K562 (cell line): ENCODE measurements at regions not wholly inside any gene's neighbourhood (a gene's known extent, or its start where the extent isn't known, plus 50 kb on each side); places are given as distances from the start of the nearest gene placed in this dataset.

Experiments used
- ATAC-seq: fragments of 200-7000 bp; cut with Tn5 transposase; 3 replicates; pipeline ENCODE4 v1.9.1; 2020; ENCODE audit warnings: moderate library complexity
- BruUV-seq: library from RNA; stranded (reverse); fragments of 400-500 nt; replicated peaks from 2 replicates; lab custom pipeline; 2021; lab: Mats Ljungman, UMichigan
- CTCF ChIA-PET: fragments of 300-600 bp; formaldehyde crosslinking; extraction: SDS; loops from one replicate; lab custom pipeline; 2021; ENCODE audit warnings: low intra/inter-chr PET ratio; lab: Yijun Ruan, JAX
- POLR2A ChIA-PET: fragments of 300-600, 350-650 bp; sonication (Branson Sonifier 250); formaldehyde crosslinking; extraction: SDS; loops from one replicate; lab custom pipeline; 2021; ENCODE audit warnings: antibody characterized with exemption, inconsistent platforms; lab: Yijun Ruan, JAX
- DNase-seq, 4 experiments: peaks; one replicate each; pipeline versions ENCODE4 v3.0.0 to v3.0.0-alpha.2; 2011 to 2018; ENCODE audit warnings: low spot score in 3 of 4, mixed read lengths in 3 of 4; ENCODE audit errors: extremely low read depth in 1 of 4
- FAIRE-seq: peaks from 2 replicates; lab custom pipeline; 2011; peaks lifted over from hg19 to GRCh38; lab: Jason Lieb, UNC
- H2AFZ ChIP-seq: 2 replicates; pipeline ENCODE4 v1.6.0; 2011; ENCODE audit warnings: low read depth, low read length, control low read depth, inconsistent platforms
- H3K27ac ChIP-seq: fragments of 200-600 bp; 3 replicates; pipeline ENCODE4 v1.8.0; 2011; ENCODE audit warnings: low read depth, mild to moderate bottlenecking, control low read depth, inconsistent platforms, low read length, moderate library complexity, mixed read lengths; ENCODE audit errors: extremely low read depth
- H3K27me3 ChIP-seq, 2 experiments: fragments of 300-600 bp in 1 of 2; 2 replicates in 1 of 2; 3 replicates in 1 of 2; pipeline versions ENCODE4 v1.6.0 to v1.8.0; 2011; ENCODE audit warnings: inconsistent platforms in 2 of 2, low read length in 2 of 2, mild to moderate bottlenecking in 1 of 2, mixed read lengths in 1 of 2, moderate library complexity in 1 of 2; ENCODE audit not compliant: control insufficient read depth in 2 of 2, insufficient read depth in 2 of 2
- H3K36me3 ChIP-seq: fragments of 300-600 bp; 3 replicates; pipeline ENCODE4 v1.8.0; 2011; ENCODE audit warnings: mild to moderate bottlenecking, low read length, inconsistent platforms; ENCODE audit not compliant: control insufficient read depth, insufficient read depth
- H3K4me1 ChIP-seq, 2 experiments: fragments of 200-600 bp in 1 of 2; replicated peaks in 1 of 2; 2 replicates in 1 of 2; 3 replicates in 1 of 2; pipeline versions ENCODE4 v1.5.1 to v1.8.0; 2011; ENCODE audit warnings: inconsistent platforms in 2 of 2, low read length in 2 of 2, mild to moderate bottlenecking in 1 of 2, mixed read lengths in 1 of 2, moderate library complexity in 1 of 2; ENCODE audit not compliant: control insufficient read depth in 2 of 2, insufficient read depth in 2 of 2
- H3K4me2 ChIP-seq: 2 replicates; pipeline ENCODE4 v1.6.1; 2011; ENCODE audit warnings: low read length, control low read depth, inconsistent platforms, mixed read lengths; ENCODE audit not compliant: insufficient read depth
- H3K4me3 ChIP-seq: fragments of 200-600 bp; sonication (generic), shearing (Covaris generic); 2 replicates; pipeline ENCODE4 v1.5.1; 2016; ENCODE audit warnings: control low read depth, inconsistent platforms
- H3K79me2 ChIP-seq: fragments of 200-600 bp; 3 replicates; pipeline ENCODE4 v1.8.0; 2011; ENCODE audit warnings: low read length, inconsistent platforms; ENCODE audit not compliant: control insufficient read depth, insufficient read depth
- H3K9ac ChIP-seq, 2 experiments: 2 replicates each; pipeline versions ENCODE4 v1.6.0 to v1.6.1; 2011; ENCODE audit warnings: low read depth in 2 of 2, low read length in 2 of 2, control low read depth in 1 of 2, inconsistent platforms in 1 of 2, mild to moderate bottlenecking in 1 of 2, mixed read lengths in 1 of 2; ENCODE audit not compliant: insufficient read depth in 1 of 2
- H3K9me1 ChIP-seq: one replicate; pipeline ENCODE4 v1.6.0; 2011; ENCODE audit warnings: inconsistent platforms, mild to moderate bottlenecking, low read length, moderate library complexity; ENCODE audit not compliant: control insufficient read depth, insufficient read depth
- H3K9me3 ChIP-seq: replicated peaks from 2 replicates; pipeline ENCODE4 v1.5.1; 2011; ENCODE audit warnings: low read depth, low read length, inconsistent platforms; ENCODE audit not compliant: control insufficient read depth, insufficient read depth
- H4K20me1 ChIP-seq: replicated peaks from 2 replicates; pipeline ENCODE4 v1.6.1; 2011; ENCODE audit warnings: low read length, inconsistent platforms, mixed read lengths; ENCODE audit not compliant: control insufficient read depth, insufficient read depth
- ATF3 ChIP-seq, 2 experiments: fragments of 450-650 bp in 1 of 2; sonication (generic) in 1 of 2; formaldehyde crosslinking in 1 of 2; IDR thresholded peaks in 1 of 2; conservative IDR thresholded peaks in 1 of 2; 2 replicates each; pipeline versions ENCODE4 v1.6.1 to v1.8.1; 2016 to 2023; ENCODE audit warnings: mild to moderate bottlenecking in 2 of 2, moderate library complexity in 2 of 2, inconsistent platforms in 1 of 2, missing genetic modification reagents in 1 of 2
- PHF21A ChIP-seq: fragments of 450-650 bp; IDR thresholded peaks from 2 replicates; pipeline ENCODE4 v1.6.1; 2017; ENCODE audit warnings: low read depth, borderline replicate concordance
- RERE ChIP-seq: sonication (generic); formaldehyde crosslinking; IDR thresholded peaks from 2 replicates; pipeline ENCODE4 v1.8.0; 2023; ENCODE audit warnings: missing genetic modification reagents, mild to moderate bottlenecking, borderline replicate concordance
- TRIM28 ChIP-seq: fragments of 450-650 bp; IDR thresholded peaks from 2 replicates; pipeline ENCODE4 v1.6.1; 2017
- ZBTB40 ChIP-seq, 2 experiments: fragments of 450-650 bp in 1 of 2; sonication (generic) in 1 of 2; formaldehyde crosslinking in 1 of 2; IDR thresholded peaks; 2 replicates each; pipeline versions ENCODE4 v1.7.1 to v1.9.0; 2016 to 2022; ENCODE audit warnings: inconsistent platforms in 1 of 2, mild to moderate bottlenecking in 1 of 2, missing genetic modification reagents in 1 of 2
- ZNF134 ChIP-seq: fragments of 250-450 bp; sonication (Bioruptor Pico); conservative IDR thresholded peaks from 2 replicates; pipeline ENCODE4 v1.4.0; 2020
- ZNF3 ChIP-seq: fragments of 250-450 bp; sonication (Bioruptor Pico); IDR thresholded peaks from 2 replicates; pipeline ENCODE4 v1.5.0; 2021; ENCODE audit warnings: mild to moderate bottlenecking, moderate library complexity
- WGBS: fragments of 100-300 bp; shearing (Covaris generic); methylation state at CpG from one replicate; pipeline ENCODE4 v1.1.6; 2016; ENCODE audit warnings: low coverage, mixed read lengths; ENCODE audit not compliant: insufficient coverage; ENCODE audit errors: missing lambda C conversion rate; 5-methylcytosine and 5-hydroxymethylcytosine counted together
- in situ Hi-C: fragments of 300-500 bp; cut with MboI; formaldehyde crosslinking; loops from 4 replicates; pipeline ENCODE4 v1.15.0; 2018; ENCODE audit warnings: inconsistent platforms, mixed read lengths
- intact Hi-C: fragments of 100-400 bp; cut with micrococcal nuclease; formaldehyde crosslinking; loops from 2 replicates; pipeline ENCODE4 v1.14.2; 2022

- no peaks in the 10 kb centered on the region for H3K27me3 ChIP-seq
- H3K9ac ChIP-seq = no peak overlapping the region
- H3K9me1 ChIP-seq = no peaks in the 10 kb centered on the region
- H3K9me3 ChIP-seq = no peaks in the 10 kb centered on the region; the same call in 1 of the 2 replicates
- H3K4me2 ChIP-seq = no peak overlapping the region
- FAIRE-seq (no peak), DNase-seq (no peak), ATAC-seq (no peak)
- WGBS = 0% methylated on average over 1 of the region's 1 CpG
- H3K4me1 ChIP-seq = no peaks in the 10 kb centered on the region
- H3K79me2 ChIP-seq = no peaks in the 10 kb centered on the region
- no peak overlapping the region for H3K4me3 ChIP-seq
- in situ Hi-C loops (no loop called here), intact Hi-C loops (no loop called here)
- H4K20me1 ChIP-seq = no peaks in the 10 kb centered on the region
- ChIA-PET POLR2A (no interaction called here), CTCF (no interaction called here)
- BruUV-seq = no TSS peak
- no peaks in the 10 kb centered on the region for H3K36me3 ChIP-seq
- H3K27ac ChIP-seq = no peak overlapping the region
- no peak overlapping the region for H2AFZ ChIP-seq
- TF ChIP-seq ZBTB40 (IDR thresholded peaks at IDR 0.05) (no peak), ZBTB40 (CRISPR knock-in tag; IDR thresholded peaks at IDR 0.05) (no peak), ZNF134 (CRISPR knock-in tag) (no peak), TRIM28 (no peak), RERE (CRISPR knock-in tag) (no peak), ATF3 (IDR thresholded peaks at IDR 0.05) (no peak), ATF3 (CRISPR knock-in tag; conservative IDR thresholded peaks at IDR 0.05) (no peak), PHF21A (no peak), ZNF3 (CRISPR knock-in tag) (no peak)
These were observed 777.9 kb downstream of the CENPC start for GRCh38 chr4:66767442-66767841.
